Neural progenitor cell (in vitro differentiated cells): ENCODE measurements at regions not wholly inside any gene's neighbourhood (a gene's known extent, or its start where the extent isn't known, plus 50 kb on each side); places are given as distances from the start of the nearest gene placed in this dataset.

Experiments used
- EZH2 ChIP-seq: fragments of 200-600 bp; sonication (generic); IDR thresholded peaks from 2 replicates; pipeline ENCODE4 v1.6.1; 2017; ENCODE audit warnings: antibody characterized with exemption, mild to moderate bottlenecking, moderate library complexity
- EZH2phosphoT487 ChIP-seq: fragments of 200-600 bp; sonication (generic); IDR thresholded peaks from 2 replicates; pipeline ENCODE4 v1.6.1; 2017; ENCODE audit warnings: antibody characterized with exemption
- TF ChIP-seq, protein P1 (sequence below): fragments of 200-600 bp; sonication (generic); IDR thresholded peaks from 2 replicates; pipeline ENCODE4 v1.5.1; 2017; ENCODE audit warnings: antibody characterized with exemption, mild to moderate bottlenecking

DNA sequence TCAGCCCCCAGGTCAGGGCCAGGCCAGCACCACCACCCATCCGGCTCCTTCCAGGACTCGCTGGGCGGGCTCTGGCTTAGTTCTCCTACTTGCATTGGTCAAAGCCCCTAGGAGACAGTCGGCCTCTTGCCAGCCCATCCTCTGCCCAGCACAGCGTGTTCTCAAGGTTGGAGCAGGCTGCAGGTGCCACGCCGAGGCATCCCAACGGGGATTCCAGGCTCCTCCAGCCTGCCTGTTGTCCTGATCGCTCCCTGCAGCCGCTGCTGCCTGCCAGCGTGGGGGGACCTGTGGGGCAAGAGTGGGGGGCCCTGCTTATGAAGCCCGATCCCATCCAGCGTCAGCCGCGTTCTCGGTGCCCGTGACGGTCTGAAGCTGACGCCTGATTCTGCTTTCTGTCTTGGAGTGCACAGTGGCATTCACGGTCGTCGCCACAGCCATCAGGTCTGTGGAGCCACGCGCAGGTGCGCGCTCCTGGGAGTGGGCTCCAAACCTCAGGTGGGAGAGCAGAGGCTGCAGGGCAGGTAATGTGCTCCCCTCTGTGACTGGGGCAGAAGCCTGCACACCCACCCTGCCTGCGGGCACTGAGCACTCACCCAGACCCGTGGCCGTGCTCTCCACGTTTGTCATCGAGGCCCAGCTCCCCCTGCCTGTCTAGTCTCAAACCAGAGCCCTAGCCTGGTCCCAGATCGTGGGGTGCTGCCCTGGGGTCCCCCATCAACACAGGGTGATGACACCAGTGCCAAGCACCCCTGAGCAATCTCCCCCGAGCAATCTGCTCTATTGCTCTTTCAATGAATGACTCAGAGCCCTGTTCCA lies 991.6 kb downstream of the BRD1 start:
- TF ChIP-seq, protein P1, sequence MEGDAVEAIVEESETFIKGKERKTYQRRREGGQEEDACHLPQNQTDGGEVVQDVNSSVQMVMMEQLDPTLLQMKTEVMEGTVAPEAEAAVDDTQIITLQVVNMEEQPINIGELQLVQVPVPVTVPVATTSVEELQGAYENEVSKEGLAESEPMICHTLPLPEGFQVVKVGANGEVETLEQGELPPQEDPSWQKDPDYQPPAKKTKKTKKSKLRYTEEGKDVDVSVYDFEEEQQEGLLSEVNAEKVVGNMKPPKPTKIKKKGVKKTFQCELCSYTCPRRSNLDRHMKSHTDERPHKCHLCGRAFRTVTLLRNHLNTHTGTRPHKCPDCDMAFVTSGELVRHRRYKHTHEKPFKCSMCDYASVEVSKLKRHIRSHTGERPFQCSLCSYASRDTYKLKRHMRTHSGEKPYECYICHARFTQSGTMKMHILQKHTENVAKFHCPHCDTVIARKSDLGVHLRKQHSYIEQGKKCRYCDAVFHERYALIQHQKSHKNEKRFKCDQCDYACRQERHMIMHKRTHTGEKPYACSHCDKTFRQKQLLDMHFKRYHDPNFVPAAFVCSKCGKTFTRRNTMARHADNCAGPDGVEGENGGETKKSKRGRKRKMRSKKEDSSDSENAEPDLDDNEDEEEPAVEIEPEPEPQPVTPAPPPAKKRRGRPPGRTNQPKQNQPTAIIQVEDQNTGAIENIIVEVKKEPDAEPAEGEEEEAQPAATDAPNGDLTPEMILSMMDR = no peak
- TF ChIP-seq EZH2 (no peak), EZH2phosphoT487 (no peak)
